ENCODE measurements at regions not wholly inside any gene's neighbourhood (a gene's known extent, or its start where the extent isn't known, plus 50 kb on each side); places are given as distances from the start of the nearest gene placed in this dataset.
"Not testable (repeated sequence)": the region's sequence is repeated elsewhere in the genome, so short reads cannot be mapped to it uniquely, and the experiment has no call there.

DNA sequence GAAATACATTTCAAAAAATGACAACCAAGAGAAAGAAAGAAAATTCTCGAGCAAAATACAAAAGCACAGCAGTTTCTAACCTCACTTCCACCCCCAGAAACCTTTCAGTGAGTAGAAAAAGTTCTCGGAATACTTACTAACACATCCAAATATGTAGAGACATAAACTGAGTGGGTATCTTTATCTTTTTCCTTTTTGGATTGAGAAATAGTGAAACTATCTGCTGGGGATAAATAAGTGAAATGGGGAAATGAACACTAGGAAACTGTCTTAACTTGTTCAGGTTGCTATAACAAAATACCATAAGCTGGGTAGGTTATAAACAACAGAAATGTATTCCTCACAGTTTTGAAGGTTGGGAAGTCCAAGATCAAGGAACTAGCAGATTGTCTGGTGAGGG lies 72.0 kb downstream of the VCAM1 start:
- no peak for DNase-seq
- intact Hi-C loops (cut with DNase I) = no loop called here

DNA sequence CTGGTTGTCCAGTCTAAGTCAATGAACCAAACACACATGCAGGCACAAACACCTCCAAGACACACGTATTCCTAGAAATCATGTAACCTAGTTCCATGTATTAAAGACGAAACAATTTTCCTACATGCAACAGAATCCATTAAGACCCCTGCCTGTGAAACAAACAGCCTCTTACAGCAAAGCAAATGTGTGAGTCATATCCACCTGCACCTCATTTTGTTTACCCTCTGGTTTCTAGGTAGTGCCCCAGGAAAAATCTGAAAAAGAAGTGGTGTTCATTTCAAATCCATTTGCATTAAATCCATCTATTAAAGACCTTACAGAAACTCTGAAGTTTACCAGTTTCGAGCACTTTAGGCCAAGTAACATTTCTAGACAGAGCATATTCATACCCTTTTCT lies 74.1 kb downstream of the VCAM1 start:
- DNase-seq = no peak
- intact Hi-C loops (cut with DNase I) = no loop called here

DNA sequence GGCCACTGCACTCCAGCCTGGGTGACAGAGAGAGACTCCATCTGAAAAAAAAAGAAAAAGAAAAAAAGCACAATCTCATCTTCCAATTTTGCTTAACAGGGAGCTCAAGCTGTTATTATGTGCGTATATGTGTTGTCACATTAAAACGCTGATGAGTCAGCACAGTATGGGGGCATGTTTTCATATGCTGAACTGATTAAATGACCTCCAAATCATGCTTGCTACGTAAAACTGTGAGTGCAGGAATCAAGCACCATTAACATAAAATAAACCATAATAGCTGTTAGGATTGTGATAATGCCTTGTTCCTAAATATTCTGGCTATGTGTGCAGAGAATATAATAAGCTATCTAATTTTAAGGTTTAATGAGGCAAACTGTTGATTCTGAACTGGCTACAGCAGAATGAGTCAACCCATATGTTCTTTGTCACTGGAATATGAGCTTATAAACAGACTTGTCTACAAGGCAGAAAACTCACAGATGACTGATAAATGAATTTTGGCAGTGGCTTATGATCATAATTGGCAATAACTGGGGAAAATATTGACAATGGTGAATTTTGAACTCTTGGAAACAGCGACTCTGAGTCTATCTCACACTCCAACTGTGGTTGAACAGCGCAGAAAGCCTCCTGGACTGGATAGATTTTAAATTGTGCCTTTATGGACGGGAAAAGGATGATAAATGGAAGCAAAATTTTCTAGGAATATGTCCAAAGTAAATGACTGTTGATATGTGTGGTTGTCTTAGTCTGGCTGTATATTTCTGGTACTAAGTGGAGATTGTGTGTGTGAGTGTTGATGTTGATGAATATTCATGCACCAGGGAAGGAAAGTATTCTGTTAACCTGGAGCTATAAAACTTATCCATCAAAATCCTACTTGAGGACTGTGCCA lies 75.5 kb downstream of the VCAM1 start:
- intact Hi-C loops (cut with DNase I) = no loop called here
- DNase-seq = no peak

DNA sequence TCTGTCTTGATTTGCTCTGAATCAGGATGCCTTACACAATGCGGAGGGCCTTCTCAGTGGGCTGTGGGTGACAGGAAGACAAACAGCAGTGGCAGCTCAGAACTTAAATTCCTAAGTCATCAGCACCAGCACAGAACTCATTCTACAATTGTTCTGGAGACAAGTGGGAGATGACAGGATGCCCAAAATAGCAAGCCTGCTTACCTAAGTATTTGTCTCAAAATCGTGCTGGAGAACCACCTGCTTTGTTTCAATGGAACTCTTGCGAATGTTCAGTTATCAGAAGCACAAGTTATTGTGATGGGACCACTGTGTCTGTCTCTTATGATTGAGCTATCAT lies 76.1 kb downstream of the VCAM1 start:
- DNase-seq = peak in 10 of 42 donors; percentile 4 to 65 (median 15)
- intact Hi-C loops (cut with DNase I) = no loop called here

DNA sequence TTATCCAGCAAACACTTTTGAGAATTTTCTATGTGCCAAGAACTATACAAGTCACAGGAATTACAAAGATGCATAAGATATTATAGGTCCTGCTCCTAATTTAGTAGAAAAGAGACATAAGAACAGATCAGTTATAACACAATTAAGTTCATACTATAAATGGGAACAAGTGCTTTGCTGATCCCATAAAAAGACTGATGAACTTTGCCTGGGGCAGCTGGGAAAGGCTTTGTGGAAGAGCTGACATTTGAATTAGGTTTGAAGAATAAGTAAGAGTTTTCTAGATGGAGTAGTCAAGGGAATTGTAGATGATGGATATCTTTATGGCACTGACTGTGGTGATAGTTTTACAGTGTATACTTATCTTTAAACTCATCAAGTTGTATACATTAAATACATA lies 76.5 kb downstream of the VCAM1 start:
- no peak for DNase-seq
- intact Hi-C loops (cut with DNase I) = no loop called here

DNA sequence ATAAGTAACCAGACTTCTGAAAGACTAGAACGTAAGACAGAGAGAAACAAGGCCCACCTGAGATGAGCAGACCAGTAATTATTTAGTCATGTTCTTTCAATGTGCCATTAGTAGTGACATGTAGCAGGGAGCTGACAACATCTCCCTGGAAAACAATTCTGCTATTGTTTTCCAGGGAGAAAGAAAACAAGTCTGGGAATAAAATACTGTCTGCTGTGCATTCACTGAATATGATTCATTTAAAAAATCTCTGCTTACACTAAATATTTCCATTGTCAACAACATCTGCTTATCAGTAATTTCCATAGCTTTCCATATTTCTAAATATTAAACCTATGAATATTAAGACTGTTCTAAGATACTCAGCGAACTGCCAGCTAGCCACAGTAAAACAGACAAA lies 80.0 kb downstream of the VCAM1 start:
- DNase-seq = no peak
- intact Hi-C loops (cut with DNase I) = no loop called here

DNA sequence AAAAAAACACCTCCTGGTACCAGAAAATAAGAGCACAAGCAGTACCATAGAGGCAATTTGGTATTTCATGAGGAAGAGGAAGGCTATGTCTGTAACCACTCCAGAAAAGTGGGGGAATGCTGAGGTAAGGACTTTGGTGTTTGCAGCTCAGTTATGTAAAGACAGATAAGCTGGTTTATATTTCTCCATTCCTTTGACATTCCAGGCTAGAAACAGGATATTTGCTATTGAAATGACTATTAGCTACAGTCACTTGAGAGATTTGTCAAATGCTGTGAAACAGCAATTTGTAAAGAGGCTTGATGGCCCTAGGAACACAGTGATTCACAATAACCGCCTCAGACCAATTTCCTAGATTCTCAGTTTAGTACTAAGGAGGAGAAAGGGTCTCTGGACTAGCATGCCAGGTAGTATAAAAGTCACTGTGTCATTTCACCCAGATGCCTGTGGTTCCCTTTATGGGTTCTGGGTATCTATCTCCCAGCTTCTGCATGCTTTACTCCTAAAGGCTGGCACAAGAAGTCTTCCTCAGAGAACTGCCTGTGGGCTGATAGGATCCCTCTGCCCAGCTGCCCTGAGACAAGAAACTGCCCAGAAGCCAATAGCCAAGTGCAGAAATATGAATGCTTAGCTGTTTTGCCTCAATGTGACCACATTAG lies 80.5 kb downstream of the VCAM1 start:
- DNase-seq = no peak
- intact Hi-C loops (cut with DNase I) = no loop called here

DNA sequence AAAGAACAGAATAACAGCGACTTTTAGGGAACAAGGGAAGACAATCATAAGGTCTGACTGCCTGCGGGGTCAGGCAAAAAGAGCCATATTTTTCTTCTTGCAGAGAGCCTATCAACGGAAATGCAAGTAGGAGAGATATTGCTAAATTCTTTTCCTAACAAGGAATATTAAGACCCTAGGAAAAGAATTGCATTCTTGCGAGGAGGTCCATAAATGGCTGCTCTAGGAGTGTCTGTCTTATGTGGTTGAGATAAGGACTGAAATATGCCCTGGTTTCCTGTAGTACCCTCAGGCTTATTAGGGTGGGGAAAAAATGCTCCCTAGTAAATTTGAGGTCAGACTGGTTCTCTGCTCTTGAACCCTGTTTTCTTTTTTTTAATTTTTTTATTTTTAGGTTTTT lies 81.7 kb downstream of the VCAM1 start:
- intact Hi-C loops (cut with DNase I); DNase-seq: not testable (repeated sequence)

DNA sequence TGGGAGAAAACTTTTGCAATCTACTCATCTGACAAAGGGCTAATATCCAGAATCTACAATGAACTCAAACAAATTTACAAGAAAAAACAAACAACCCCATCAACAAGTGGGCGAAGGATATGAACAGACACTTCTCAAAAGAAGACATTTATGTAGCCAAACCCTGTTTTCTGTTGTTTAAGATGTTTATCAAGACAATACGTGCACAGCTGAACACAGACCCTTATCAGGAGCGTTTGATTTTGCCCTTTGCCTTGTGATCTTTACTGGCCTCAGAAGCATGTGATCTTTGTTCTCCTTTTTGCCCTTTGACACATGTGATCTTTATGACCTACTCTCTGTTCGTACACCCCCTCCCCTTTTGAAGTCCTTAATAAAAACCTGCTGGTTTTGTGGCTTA lies 83.7 kb downstream of the VCAM1 start:
- intact Hi-C loops (cut with DNase I); DNase-seq: not testable (repeated sequence)

DNA sequence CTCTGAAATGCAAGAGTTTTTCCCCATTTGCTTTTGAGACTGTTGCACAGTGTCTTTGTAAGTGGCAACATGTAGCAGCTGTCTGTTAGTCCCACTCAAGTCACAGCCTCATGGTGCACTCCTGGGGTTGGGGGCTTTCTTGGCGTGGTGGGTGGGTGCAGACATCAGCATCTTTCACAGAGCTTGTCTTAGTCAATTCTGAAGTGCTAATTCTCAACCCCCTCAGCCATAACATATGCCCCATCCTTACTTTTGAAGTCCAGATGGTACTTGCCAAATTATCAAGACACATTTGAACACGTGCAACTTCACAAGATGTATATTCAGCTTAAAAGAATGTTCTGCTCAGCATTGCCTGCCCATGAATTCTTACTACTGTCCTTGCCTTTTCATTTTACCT lies 87.1 kb downstream of the VCAM1 start:
- intact Hi-C loops (cut with DNase I) = no loop called here
- no peak for DNase-seq

DNA sequence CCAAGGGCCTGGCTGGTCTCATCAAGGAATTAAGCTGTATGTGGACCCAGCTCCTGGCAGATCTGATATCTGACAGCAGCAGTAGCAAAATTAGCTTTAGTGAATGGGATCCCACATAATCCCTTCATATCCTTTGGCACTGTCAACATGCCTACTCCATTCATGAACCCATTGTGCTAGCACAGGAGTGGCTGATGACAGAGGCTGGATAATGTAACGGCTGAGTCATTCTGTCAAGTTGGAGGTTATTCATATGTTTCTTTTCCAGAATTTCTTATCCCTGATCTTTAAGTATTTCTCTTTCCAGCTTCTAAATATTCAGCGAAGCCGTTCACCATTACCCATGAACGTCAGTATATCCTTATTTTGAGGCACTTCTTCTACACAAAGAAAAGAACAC lies 84.3 kb downstream of the EXTL2 start:
- intact Hi-C loops (cut with DNase I) = no loop called here
- DNase-seq = peak in 15 of 42 donors; percentile 2 to 67 (median 21)

DNA sequence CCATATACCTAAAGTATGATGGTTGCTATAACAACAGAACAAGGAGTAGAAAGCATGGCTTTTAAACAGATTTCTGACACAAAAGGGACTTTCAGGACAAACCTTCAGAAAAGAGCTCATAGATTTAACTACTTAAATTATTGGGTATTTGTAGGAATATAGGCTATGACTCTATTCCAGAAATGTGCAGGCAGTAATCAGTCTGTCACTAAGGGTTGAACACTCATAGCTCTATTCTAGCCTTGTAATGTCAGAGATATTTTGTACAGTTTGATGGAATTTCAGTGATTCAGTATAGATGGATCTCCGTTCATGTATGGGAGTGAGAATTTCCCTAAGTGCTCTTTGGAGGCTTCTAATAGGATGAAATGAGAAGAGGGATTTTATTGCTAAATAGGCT lies 82.8 kb downstream of the EXTL2 start:
- intact Hi-C loops (cut with DNase I) = no loop called here
- DNase-seq = no peak

DNA sequence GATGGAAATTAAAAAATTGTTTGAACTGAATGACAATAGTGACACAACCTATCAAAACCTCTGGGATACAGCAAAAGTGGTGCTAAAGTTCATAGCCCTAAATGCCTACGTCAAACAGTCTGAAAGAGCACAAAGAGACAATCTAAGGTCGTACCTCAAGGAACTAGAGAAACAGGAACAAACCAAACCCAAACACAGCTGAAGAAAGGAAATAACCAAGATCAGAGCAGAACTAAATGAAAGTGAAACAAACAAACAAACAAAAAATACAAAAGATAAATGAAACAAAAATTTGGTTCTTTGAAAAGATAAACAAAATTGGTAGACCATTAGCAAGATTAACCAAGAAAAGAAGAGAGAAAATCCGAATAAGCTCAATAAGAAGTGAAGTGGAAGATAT lies 79.7 kb downstream of the EXTL2 start:
- DNase-seq; intact Hi-C loops (cut with DNase I): not testable (repeated sequence)

DNA sequence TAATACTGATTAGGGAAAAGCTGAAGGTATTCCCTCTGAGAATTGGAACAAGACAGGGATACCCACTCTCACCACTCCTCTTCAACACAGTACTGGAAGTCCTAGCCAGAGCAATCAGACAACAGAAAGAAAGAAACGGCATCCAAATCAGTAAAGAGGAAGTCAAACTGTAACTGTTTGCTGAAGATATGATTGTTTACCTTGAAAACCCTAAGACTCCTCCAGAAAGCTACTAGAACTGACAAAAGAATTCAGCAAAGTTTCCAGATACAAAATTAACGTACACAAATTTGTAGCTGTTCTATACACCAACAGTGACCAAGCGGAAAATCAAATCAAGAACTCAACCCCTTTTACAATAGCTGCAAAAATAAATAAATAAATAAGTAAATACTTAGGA lies 78.6 kb downstream of the EXTL2 start:
- intact Hi-C loops (cut with DNase I) = no loop called here
- no peak for DNase-seq

DNA sequence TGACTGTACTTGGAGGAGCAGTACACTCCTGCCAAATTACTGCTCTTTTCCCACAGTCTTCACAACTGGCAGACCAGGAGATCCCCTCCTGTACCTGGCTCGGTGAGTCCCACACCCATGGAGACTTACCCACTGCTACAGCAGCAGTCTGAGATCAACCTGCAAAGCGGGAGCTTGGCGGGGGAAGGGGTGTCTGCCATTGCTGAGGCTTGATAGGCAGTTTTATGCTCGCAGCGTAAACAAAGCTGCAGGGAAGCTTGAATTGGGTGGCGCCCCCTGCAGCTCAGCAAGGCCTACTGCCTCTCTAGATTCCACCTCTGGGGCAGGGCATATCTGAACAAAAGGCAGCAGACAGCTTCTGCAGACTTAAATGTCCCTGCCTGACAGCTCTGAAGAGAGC lies 74.4 kb downstream of the EXTL2 start:
- intact Hi-C loops (cut with DNase I); DNase-seq: not testable (repeated sequence)

DNA sequence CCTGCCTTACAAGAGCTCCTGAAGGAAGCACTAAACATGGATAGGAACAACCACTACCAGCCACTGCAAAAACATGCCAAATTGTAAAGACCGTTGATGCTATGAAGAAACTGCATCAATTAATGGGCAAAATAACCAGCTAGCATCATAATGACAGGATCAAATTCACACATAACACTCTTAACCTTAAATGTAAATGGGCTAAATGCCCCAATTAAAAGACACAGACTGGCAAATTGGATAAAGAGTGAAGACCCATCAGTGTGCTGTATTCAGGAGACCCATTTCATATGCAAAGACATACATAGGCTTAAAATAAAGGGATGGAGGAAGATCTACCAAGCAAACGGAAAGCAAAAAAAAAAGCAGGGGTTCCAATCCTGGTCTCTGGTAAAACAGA lies 72.7 kb downstream of the EXTL2 start:
- intact Hi-C loops (cut with DNase I) = not testable (repeated sequence)

More for the DNA sequence above, 72.7 kb downstream of the EXTL2 start:
- not testable (repeated sequence) for DNase-seq

Measured in head of caudate nucleus (tissue), 42 donors.